Astrocyte (in vitro differentiated cells and primary cell): ENCODE measurements at regions not wholly inside any gene's neighbourhood (a gene's known extent, or its start where the extent isn't known, plus 50 kb on each side); places are given as distances from the start of the nearest gene placed in this dataset.

ENCODE experiments used
- DNase-seq: peaks from one replicate; pipeline ENCODE4 v3.0.0-alpha.2; 2010; ENCODE audit warnings: low read depth
- FAIRE-seq: peaks from 2 replicates; lab custom pipeline; 2011; peaks lifted over from hg19 to GRCh38; lab: Jason Lieb, UNC
- H2AFZ ChIP-seq: 2 replicates; pipeline ENCODE4 v1.6.0; 2012; ENCODE audit warnings: low read depth, low read length, inconsistent platforms
- H3K27ac ChIP-seq: 2 replicates; pipeline ENCODE4 v1.5.1; 2011; ENCODE audit warnings: low read depth, low read length, inconsistent platforms
- H3K27me3 ChIP-seq: 2 replicates; pipeline ENCODE4 v1.6.0; 2011; ENCODE audit warnings: low read length, inconsistent platforms; ENCODE audit not compliant: insufficient read depth
- H3K36me3 ChIP-seq: 2 replicates; pipeline ENCODE4 v1.5.1; 2011; ENCODE audit warnings: low read length, inconsistent platforms; ENCODE audit not compliant: insufficient read depth
- H3K4me1 ChIP-seq: 2 replicates; pipeline ENCODE4 v1.5.1; 2011; ENCODE audit warnings: low read length, inconsistent platforms; ENCODE audit not compliant: insufficient read depth
- H3K4me2 ChIP-seq: 2 replicates; pipeline ENCODE4 v1.6.0; 2012; ENCODE audit warnings: low read length, inconsistent platforms
- H3K4me3 ChIP-seq: 2 replicates; pipeline ENCODE4 v1.5.1; 2011; ENCODE audit warnings: low read depth, mild to moderate bottlenecking, low read length, inconsistent platforms; ENCODE audit not compliant: insufficient read depth
- H3K79me2 ChIP-seq: 2 replicates; pipeline ENCODE4 v1.6.0; 2012; ENCODE audit warnings: mild to moderate bottlenecking, low read length, inconsistent platforms; ENCODE audit not compliant: insufficient read depth
- H3K9ac ChIP-seq: 2 replicates; pipeline ENCODE4 v1.6.0; 2012; ENCODE audit warnings: mild to moderate bottlenecking, low read length, inconsistent platforms
- H3K9me3 ChIP-seq: 2 replicates; pipeline ENCODE4 v1.5.1; 2012; ENCODE audit warnings: low read depth, mild to moderate bottlenecking, low read length, inconsistent platforms; ENCODE audit not compliant: insufficient read depth
- H4K20me1 ChIP-seq: 2 replicates; pipeline ENCODE4 v1.6.0; 2012; ENCODE audit warnings: low read length, inconsistent platforms; ENCODE audit not compliant: insufficient read depth
- H3K27ac Mint-ChIP-seq: one replicate; pipeline ENCODE4 v1.8.0; 2021; ENCODE audit warnings: mild to moderate bottlenecking, mixed read lengths; ENCODE audit not compliant: unreplicated experiment
- H3K27me3 Mint-ChIP-seq: one replicate; pipeline ENCODE4 v1.8.0; 2021; ENCODE audit warnings: low read depth, mixed read lengths; ENCODE audit not compliant: unreplicated experiment
- H3K36me3 Mint-ChIP-seq: one replicate; pipeline ENCODE4 v1.8.0; 2021; ENCODE audit warnings: low read depth, mixed read lengths; ENCODE audit not compliant: unreplicated experiment
- H3K4me1 Mint-ChIP-seq: one replicate; pipeline ENCODE4 v1.8.0; 2021; ENCODE audit warnings: low read depth, mixed read lengths; ENCODE audit not compliant: unreplicated experiment
- H3K4me3 Mint-ChIP-seq: one replicate; pipeline ENCODE4 v1.8.0; 2021; ENCODE audit warnings: mild to moderate bottlenecking, moderate library complexity, mixed read lengths; ENCODE audit not compliant: unreplicated experiment
- H3K9me3 Mint-ChIP-seq: one replicate; pipeline ENCODE4 v1.8.0; 2021; ENCODE audit warnings: mild to moderate bottlenecking, mixed read lengths; ENCODE audit not compliant: unreplicated experiment
- CTCF ChIP-seq: IDR thresholded peaks from 2 replicates; pipeline ENCODE4 v1.5.1; 2011; ENCODE audit warnings: low read depth, mild to moderate bottlenecking, inconsistent platforms, low read length, moderate library complexity; ENCODE audit not compliant: insufficient read depth
- EZH2 ChIP-seq: IDR thresholded peaks from 2 replicates; pipeline ENCODE4 v1.6.1; 2012; ENCODE audit warnings: mild to moderate bottlenecking, low read length, inconsistent platforms; ENCODE audit not compliant: insufficient read depth

GRCh38 chr9:129232839-129233591, 55.0 kb upstream of the IER5L start:
- Mint-ChIP-seq H3K36me3 (peaks cover 4% of the 10 kb centered on the region), H3K27ac (no peak overlapping the region), H3K4me3 (no peak overlapping the region), H3K27me3 (peaks cover 13% of the 10 kb centered on the region), H3K9me3 (peaks cover 10% of the 10 kb centered on the region), H3K4me1 (peaks cover 6% of the 10 kb centered on the region)
- H4K20me1 ChIP-seq = no peaks in the 10 kb centered on the region
- no peak overlapping the region for H3K4me3 ChIP-seq
- H3K27me3 ChIP-seq = no peaks in the 10 kb centered on the region
- no peak overlapping the region for H3K4me2 ChIP-seq
- FAIRE-seq = no peak
- no peak overlapping the region for H2AFZ ChIP-seq
- TF ChIP-seq EZH2 (no peak), CTCF (no peak)
- H3K27ac ChIP-seq = no peak overlapping the region
- H3K9ac ChIP-seq = no peak overlapping the region
- H3K79me2 ChIP-seq = no peaks in the 10 kb centered on the region
- peaks cover 9% of the 10 kb centered on the region for H3K9me3 ChIP-seq
- DNase-seq = no peak
- H3K36me3 ChIP-seq = no peaks in the 10 kb centered on the region
- H3K4me1 ChIP-seq = peaks cover 9% of the 10 kb centered on the region

- H2AFZ ChIP-seq = no peak overlapping the region
- peaks cover 9% of the 10 kb centered on the region for H3K9me3 ChIP-seq
Observed at GRCh38 chr9:129231759-129232158, 53.7 kb upstream of the IER5L start.

More at GRCh38 chr9:129231759-129232158, 53.7 kb upstream of the IER5L start:
- Mint-ChIP-seq H3K4me1 (peaks cover under 1% of the 10 kb centered on the region), H3K27me3 (peaks cover 13% of the 10 kb centered on the region), H3K36me3 (peaks cover 4% of the 10 kb centered on the region), H3K4me3 (no peak overlapping the region), H3K9me3 (peaks cover 10% of the 10 kb centered on the region), H3K27ac (no peak overlapping the region)
- H3K79me2 ChIP-seq = no peaks in the 10 kb centered on the region
- FAIRE-seq (no peak), DNase-seq (no peak)
- peaks cover under 1% of the 10 kb centered on the region for H3K4me1 ChIP-seq
- no peaks in the 10 kb centered on the region for H3K36me3 ChIP-seq
- H3K4me2 ChIP-seq = no peak overlapping the region
- H3K27ac ChIP-seq = no peak overlapping the region
- no peak overlapping the region for H3K9ac ChIP-seq
- H4K20me1 ChIP-seq = no peaks in the 10 kb centered on the region
- no peak overlapping the region for H3K4me3 ChIP-seq
- H3K27me3 ChIP-seq = no peaks in the 10 kb centered on the region
- TF ChIP-seq EZH2 (no peak), CTCF (no peak)
